Chondrocyte (in vitro differentiated cells): ENCODE measurements at regions not wholly inside any gene's neighbourhood (a gene's known extent, or its start where the extent isn't known, plus 50 kb on each side); places are given as distances from the start of the nearest gene placed in this dataset.
"Not testable (repeated sequence)": the region's sequence is repeated elsewhere in the genome, so short reads cannot be mapped to it uniquely, and the experiment has no call there.

Source experiments
- DNase-seq: peaks from one replicate; pipeline ENCODE4 v3.0.0; 2021; ENCODE audit warnings: mixed read lengths, low spot score
- H3K27ac Mint-ChIP-seq: one replicate; pipeline ENCODE4 v1.8.0; 2021; ENCODE audit warnings: mild to moderate bottlenecking, moderate library complexity, mixed read lengths; ENCODE audit not compliant: unreplicated experiment
- H3K27me3 Mint-ChIP-seq: 2 replicates; pipeline ENCODE4 v1.8.0; 2021; ENCODE audit warnings: low read depth, mixed read lengths
- H3K36me3 Mint-ChIP-seq: 2 replicates; pipeline ENCODE4 v1.8.0; 2021; ENCODE audit warnings: low read depth, mixed read lengths
- H3K4me1 Mint-ChIP-seq: 2 replicates; pipeline ENCODE4 v1.8.0; 2021; ENCODE audit warnings: low read depth, mild to moderate bottlenecking, mixed read lengths
- H3K4me3 Mint-ChIP-seq: one replicate; pipeline ENCODE4 v1.8.0; 2021; ENCODE audit warnings: mild to moderate bottlenecking, moderate library complexity, mixed read lengths; ENCODE audit not compliant: unreplicated experiment
- H3K9me3 Mint-ChIP-seq: 2 replicates; pipeline ENCODE4 v1.8.0; 2021; ENCODE audit warnings: low read depth, mixed read lengths
- TF ChIP-seq, protein P1 (sequence below): fragments of 200-600 bp; sonication (generic); IDR thresholded peaks from 2 replicates; pipeline ENCODE4 v1.5.0; 2021; ENCODE audit warnings: antibody characterized with exemption, mild to moderate bottlenecking, moderate library complexity

GRCh38 chr13:80677227-80677626 lies 336.3 kb upstream of the SPRY2 start:
- no peaks in the 10 kb centered on the region for H3K27me3 Mint-ChIP-seq

DNA sequence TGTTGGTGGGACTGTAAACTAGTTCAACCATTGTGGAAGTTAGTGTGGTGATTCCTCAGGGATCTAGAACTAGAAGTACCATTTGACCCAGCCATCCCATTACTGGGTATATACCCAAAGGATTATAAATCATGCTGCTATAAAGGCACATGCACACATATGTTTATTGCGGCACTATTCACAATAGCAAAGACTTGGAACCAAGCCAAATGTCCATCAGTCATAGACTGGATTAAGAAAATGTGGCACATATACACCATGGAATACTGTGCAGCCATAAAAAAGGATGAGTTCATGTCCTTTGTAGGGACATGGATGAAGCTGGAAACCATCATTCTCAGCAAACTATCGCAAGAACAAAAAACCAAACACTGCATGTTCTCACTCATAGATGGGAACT lies 334.5 kb upstream of the SPRY2 start:
- peaks cover 14% of the 10 kb centered on the region for H3K36me3 Mint-ChIP-seq
- DNase-seq, H3K27me3 Mint-ChIP-seq, H3K4me1 Mint-ChIP-seq, H3K4me3 Mint-ChIP-seq, H3K27ac Mint-ChIP-seq: not testable (repeated sequence)
- H3K9me3 Mint-ChIP-seq = peaks cover 52% of the 10 kb centered on the region

More at GRCh38 chr13:80677227-80677626, 336.3 kb upstream of the SPRY2 start:
- no peak for DNase-seq
- H3K4me3 Mint-ChIP-seq = no peak overlapping the region
- TF ChIP-seq, protein P1, sequence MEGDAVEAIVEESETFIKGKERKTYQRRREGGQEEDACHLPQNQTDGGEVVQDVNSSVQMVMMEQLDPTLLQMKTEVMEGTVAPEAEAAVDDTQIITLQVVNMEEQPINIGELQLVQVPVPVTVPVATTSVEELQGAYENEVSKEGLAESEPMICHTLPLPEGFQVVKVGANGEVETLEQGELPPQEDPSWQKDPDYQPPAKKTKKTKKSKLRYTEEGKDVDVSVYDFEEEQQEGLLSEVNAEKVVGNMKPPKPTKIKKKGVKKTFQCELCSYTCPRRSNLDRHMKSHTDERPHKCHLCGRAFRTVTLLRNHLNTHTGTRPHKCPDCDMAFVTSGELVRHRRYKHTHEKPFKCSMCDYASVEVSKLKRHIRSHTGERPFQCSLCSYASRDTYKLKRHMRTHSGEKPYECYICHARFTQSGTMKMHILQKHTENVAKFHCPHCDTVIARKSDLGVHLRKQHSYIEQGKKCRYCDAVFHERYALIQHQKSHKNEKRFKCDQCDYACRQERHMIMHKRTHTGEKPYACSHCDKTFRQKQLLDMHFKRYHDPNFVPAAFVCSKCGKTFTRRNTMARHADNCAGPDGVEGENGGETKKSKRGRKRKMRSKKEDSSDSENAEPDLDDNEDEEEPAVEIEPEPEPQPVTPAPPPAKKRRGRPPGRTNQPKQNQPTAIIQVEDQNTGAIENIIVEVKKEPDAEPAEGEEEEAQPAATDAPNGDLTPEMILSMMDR = no peak
- peaks cover 14% of the 10 kb centered on the region for H3K36me3 Mint-ChIP-seq
- H3K4me1 Mint-ChIP-seq = no peaks in the 10 kb centered on the region
- peaks cover 40% of the 10 kb centered on the region for H3K9me3 Mint-ChIP-seq
- no peak overlapping the region for H3K27ac Mint-ChIP-seq

- peaks cover 27% of the 10 kb centered on the region for H3K4me1 Mint-ChIP-seq
- no peak overlapping the region for H3K27ac Mint-ChIP-seq
- H3K36me3 Mint-ChIP-seq = peaks cover 9% of the 10 kb centered on the region
- H3K9me3 Mint-ChIP-seq = peaks cover 41% of the 10 kb centered on the region
- H3K27me3 Mint-ChIP-seq = no peaks in the 10 kb centered on the region
- DNase-seq = no peak
- TF ChIP-seq, protein P1 = no peak
- no peak overlapping the region for H3K4me3 Mint-ChIP-seq
Observed at GRCh38 chr13:80671773-80672172, 330.8 kb upstream of the SPRY2 start.

DNA sequence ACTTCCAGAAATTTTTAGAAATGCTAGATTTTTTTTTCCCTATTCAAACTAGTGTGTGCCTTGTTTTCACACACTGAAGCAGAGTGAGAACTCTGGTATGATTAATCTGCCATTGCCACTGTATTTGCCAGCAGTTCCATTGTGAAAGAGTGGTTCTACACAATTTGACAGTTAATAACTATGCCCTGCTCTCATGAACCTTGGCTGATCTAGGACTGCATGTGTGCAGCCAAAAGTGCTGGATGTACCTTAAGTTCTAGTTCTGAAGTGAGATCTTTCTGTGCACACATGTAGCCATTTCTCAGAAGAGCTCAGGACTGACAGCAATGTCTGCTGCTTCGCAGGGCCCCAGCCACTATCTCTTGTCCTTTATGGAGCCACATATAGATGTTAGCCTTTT lies 328.2 kb upstream of the SPRY2 start:
- H3K27ac Mint-ChIP-seq = no peak overlapping the region
- peaks cover 47% of the 10 kb centered on the region for H3K4me1 Mint-ChIP-seq
- H3K9me3 Mint-ChIP-seq = peaks cover 30% of the 10 kb centered on the region
- H3K4me3 Mint-ChIP-seq = no peak overlapping the region
- TF ChIP-seq, protein P1 = no peak
- H3K36me3 Mint-ChIP-seq = peaks cover 6% of the 10 kb centered on the region
- no peak for DNase-seq
- no peaks in the 10 kb centered on the region for H3K27me3 Mint-ChIP-seq

GRCh38 chr13:80668452-80668851 lies 327.5 kb upstream of the SPRY2 start:
- H3K9me3 Mint-ChIP-seq = peaks cover 29% of the 10 kb centered on the region
- DNase-seq = no peak
- no peak overlapping the region for H3K27ac Mint-ChIP-seq
- H3K4me3 Mint-ChIP-seq = no peak overlapping the region
- peaks cover 47% of the 10 kb centered on the region for H3K4me1 Mint-ChIP-seq
- no peaks in the 10 kb centered on the region for H3K27me3 Mint-ChIP-seq
- TF ChIP-seq, protein P1 = no peak
- H3K36me3 Mint-ChIP-seq = peaks cover 7% of the 10 kb centered on the region

- Mint-ChIP-seq H3K9me3 (peaks cover 22% of the 10 kb centered on the region), H3K27ac (peak overlapping the region; percentile 53), H3K36me3 (peaks cover 3% of the 10 kb centered on the region), H3K27me3 (no peaks in the 10 kb centered on the region), H3K4me3 (no peak overlapping the region), H3K4me1 (peaks cover 47% of the 10 kb centered on the region)
- DNase-seq = no peak
- TF ChIP-seq, protein P1 = no peak
Observed at GRCh38 chr13:80666782-80667552, 326.0 kb upstream of the SPRY2 start.
